ENCODE measurements at regions not wholly inside any gene's neighbourhood (a gene's known extent, or its start where the extent isn't known, plus 50 kb on each side); places are given as distances from the start of the nearest gene placed in this dataset.

DNA sequence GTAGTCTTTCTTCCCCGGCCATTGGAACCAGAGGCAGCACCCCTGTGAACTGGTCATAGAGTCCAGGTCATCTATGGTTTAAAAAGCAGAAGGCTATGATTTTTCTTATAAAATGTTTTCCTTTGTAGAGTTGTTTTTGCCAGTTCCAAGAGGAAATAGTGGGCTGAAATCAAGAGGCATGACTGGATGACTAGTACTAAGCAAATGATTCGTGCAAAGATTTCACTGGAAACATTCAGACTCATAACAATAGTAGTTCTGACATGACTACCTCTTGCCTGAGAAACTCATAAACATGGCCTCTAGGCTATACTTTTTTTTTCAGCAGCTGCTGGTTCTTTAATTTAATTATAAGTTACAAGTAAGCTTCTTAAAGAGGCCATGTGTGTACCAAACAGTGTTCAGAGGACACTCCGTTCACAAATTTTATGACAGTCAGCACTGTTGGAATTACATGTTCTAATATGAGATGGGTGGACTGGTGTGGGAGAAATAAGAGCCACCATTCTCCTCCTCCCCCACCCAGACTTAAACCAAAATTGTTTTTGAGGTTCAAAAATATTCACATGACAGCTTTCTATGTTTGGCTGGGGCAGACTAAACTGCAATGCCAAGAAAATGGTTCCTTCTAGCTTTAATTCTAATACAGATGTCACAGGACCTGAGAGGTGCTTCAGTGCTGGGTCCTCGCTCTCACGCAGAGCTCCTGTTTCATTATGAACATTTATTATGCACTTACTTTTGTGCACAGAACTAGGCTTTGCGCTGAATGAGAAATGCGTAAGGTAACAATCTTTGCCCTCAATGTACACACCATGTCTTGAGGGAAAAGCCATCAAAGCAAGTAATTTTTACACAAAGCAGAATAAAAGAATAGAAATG is 147.5 kb downstream of the ZC3H11B start:
- Histone ChIP-seq H4K20me1 (ENCODE audit: insufficient read depth, low read length) (no peaks in the 10 kb centered on the region), H3K79me2 (ENCODE audit: insufficient read depth, low read length) (no peaks in the 10 kb centered on the region), H3K4me3 (ENCODE audit: low read depth in 1 of 2, low read length in 2 of 2) (no peak overlapping the region), H3K9ac (ENCODE audit: low read depth, low read length) (no peak overlapping the region), H3K27me3 (ENCODE audit: insufficient read depth, low read length, poor library complexity) (no peaks in the 10 kb centered on the region), H2AFZ (ENCODE audit: low read depth, low read length) (no peak overlapping the region), H3K9me3 (ENCODE audit: insufficient read depth, low read length, severe bottlenecking) (no peaks in the 10 kb centered on the region), H3K27ac (ENCODE audit: low read length) (no peak overlapping the region), H3K4me2 (ENCODE audit: insufficient read depth, low read length) (no peak overlapping the region), H3K36me3 (ENCODE audit: insufficient read depth, low read length) (no peaks in the 10 kb centered on the region), H3K4me1 (ENCODE audit: insufficient read depth, low read length) (no peaks in the 10 kb centered on the region)
- no peak for ATAC-seq (ENCODE audit: insufficient read depth, low read depth)
- TF ChIP-seq, protein P1, sequence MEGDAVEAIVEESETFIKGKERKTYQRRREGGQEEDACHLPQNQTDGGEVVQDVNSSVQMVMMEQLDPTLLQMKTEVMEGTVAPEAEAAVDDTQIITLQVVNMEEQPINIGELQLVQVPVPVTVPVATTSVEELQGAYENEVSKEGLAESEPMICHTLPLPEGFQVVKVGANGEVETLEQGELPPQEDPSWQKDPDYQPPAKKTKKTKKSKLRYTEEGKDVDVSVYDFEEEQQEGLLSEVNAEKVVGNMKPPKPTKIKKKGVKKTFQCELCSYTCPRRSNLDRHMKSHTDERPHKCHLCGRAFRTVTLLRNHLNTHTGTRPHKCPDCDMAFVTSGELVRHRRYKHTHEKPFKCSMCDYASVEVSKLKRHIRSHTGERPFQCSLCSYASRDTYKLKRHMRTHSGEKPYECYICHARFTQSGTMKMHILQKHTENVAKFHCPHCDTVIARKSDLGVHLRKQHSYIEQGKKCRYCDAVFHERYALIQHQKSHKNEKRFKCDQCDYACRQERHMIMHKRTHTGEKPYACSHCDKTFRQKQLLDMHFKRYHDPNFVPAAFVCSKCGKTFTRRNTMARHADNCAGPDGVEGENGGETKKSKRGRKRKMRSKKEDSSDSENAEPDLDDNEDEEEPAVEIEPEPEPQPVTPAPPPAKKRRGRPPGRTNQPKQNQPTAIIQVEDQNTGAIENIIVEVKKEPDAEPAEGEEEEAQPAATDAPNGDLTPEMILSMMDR (IDR thresholded peaks at IDR 0.05; ENCODE audit: borderline replicate concordance, extremely low read depth, low read length, poor library complexity, severe bottlenecking), result no peak
- no peak for TF ChIP-seq EZH2 (IDR thresholded peaks at IDR 0.05; ENCODE audit: borderline replicate concordance, low read depth, low read length, severe bottlenecking)
- DNase-seq, result no peak

DNA sequence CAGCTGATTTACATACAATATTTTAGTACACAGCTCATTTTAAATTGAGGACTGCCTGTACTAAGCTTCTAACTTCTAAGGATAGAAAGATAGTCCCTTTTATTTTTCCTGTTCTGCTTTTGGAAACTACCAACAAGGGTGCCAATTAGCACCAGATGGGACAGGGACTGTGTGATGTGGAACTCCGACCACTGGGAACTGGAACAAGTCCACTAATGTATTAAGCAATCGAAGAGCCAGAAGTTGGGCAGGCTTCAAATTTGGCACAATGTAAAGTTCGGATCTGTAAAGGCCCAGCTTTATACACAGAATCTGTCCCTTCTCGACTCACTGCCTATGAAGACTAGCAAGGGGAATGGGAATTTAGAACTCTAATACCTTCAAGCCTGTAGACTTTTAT is 149.3 kb downstream of the ZC3H11B start:
- no peaks in the 10 kb centered on the region for H3K36me3 ChIP-seq (ENCODE audit: insufficient read depth, low read length)
- H2AFZ ChIP-seq (ENCODE audit: low read depth, low read length), result no peak overlapping the region
- ATAC-seq (ENCODE audit: insufficient read depth, low read depth) (no peak), DNase-seq (no peak)
- H3K27me3 ChIP-seq (ENCODE audit: insufficient read depth, low read length, poor library complexity), result no peaks in the 10 kb centered on the region
- H3K79me2 ChIP-seq (ENCODE audit: insufficient read depth, low read length), result no peaks in the 10 kb centered on the region
- no peaks in the 10 kb centered on the region for H3K9me3 ChIP-seq (ENCODE audit: insufficient read depth, low read length, severe bottlenecking)
- H3K4me2 ChIP-seq (ENCODE audit: insufficient read depth, low read length), result no peak overlapping the region
- H3K9ac ChIP-seq (ENCODE audit: low read depth, low read length), result no peak overlapping the region
- no peak for TF ChIP-seq EZH2 (IDR thresholded peaks at IDR 0.05; ENCODE audit: borderline replicate concordance, low read depth, low read length, severe bottlenecking)
- TF ChIP-seq, protein P1 (IDR thresholded peaks at IDR 0.05; ENCODE audit: borderline replicate concordance, extremely low read depth, low read length, poor library complexity, severe bottlenecking), result no peak
- no peak overlapping the region for H3K27ac ChIP-seq (ENCODE audit: low read length)
- H4K20me1 ChIP-seq (ENCODE audit: insufficient read depth, low read length), result no peaks in the 10 kb centered on the region
- H3K4me3 ChIP-seq (ENCODE audit: low read depth in 1 of 2, low read length in 2 of 2), result no peak overlapping the region
- no peaks in the 10 kb centered on the region for H3K4me1 ChIP-seq (ENCODE audit: insufficient read depth, low read length)

DNA sequence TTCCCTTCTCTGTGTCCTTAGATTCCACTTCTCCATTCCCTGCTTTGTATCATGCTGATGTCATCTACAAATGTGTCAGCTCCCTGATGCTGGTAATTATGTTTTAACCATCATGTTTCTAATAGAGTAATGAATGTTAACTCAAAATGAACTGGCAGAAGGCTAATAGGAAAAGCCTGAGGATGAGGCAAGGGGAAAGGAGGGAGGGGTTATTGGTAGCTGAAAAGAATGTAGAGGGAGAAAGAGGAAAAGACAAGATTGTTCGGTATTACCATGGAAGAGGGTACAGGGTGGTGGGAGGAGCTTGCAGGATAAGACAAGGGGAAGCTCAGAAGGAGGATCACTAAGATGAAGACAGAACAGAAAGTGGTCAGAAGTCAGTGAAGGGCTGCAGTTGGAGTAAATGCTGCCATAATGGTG is 150.9 kb downstream of the ZC3H11B start:
- TF ChIP-seq EZH2 (IDR thresholded peaks at IDR 0.05; ENCODE audit: borderline replicate concordance, low read depth, low read length, severe bottlenecking), result no peak
- TF ChIP-seq, protein P1 (IDR thresholded peaks at IDR 0.05; ENCODE audit: borderline replicate concordance, extremely low read depth, low read length, poor library complexity, severe bottlenecking), result no peak
- Histone ChIP-seq H3K4me2 (ENCODE audit: insufficient read depth, low read length) (no peak overlapping the region), H3K27ac (ENCODE audit: low read length) (no peak overlapping the region), H3K4me1 (ENCODE audit: insufficient read depth, low read length) (no peaks in the 10 kb centered on the region), H3K79me2 (ENCODE audit: insufficient read depth, low read length) (no peaks in the 10 kb centered on the region), H3K9ac (ENCODE audit: low read depth, low read length) (no peak overlapping the region), H2AFZ (ENCODE audit: low read depth, low read length) (no peak overlapping the region), H3K27me3 (ENCODE audit: insufficient read depth, low read length, poor library complexity) (no peaks in the 10 kb centered on the region), H3K36me3 (ENCODE audit: insufficient read depth, low read length) (no peaks in the 10 kb centered on the region), H3K4me3 (ENCODE audit: low read depth in 1 of 2, low read length in 2 of 2) (no peak overlapping the region), H3K9me3 (ENCODE audit: insufficient read depth, low read length, severe bottlenecking) (no peaks in the 10 kb centered on the region), H4K20me1 (ENCODE audit: insufficient read depth, low read length) (no peaks in the 10 kb centered on the region)
- ATAC-seq (ENCODE audit: insufficient read depth, low read depth), result no peak
- DNase-seq, result no peak

All from DND-41 (cell line).